ENCODE measurements at regions not wholly inside any gene's neighbourhood (a gene's known extent, or its start where the extent isn't known, plus 50 kb on each side); places are given as distances from the start of the nearest gene placed in this dataset.

DNA sequence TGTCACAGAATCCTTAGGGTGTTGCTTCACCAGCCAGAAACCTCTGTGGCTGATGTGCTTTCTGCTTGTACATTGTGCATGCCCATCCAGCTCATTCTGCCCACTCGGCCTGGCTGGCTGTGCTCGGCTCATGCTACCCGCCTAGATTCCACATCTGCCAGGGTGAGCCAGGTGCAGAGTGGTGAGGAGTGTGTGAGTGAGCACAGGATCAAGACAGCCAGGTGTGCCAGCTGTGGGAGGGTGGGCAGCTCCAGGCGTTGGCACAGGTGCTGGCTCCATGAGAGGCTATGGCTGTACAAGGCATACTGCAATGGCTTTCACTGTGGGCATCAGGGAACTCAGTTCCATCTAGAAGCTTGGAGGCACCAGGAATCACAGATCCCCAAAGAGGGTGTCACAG lies 1321.8 kb upstream of the CRIM1 start:
- DNase-seq (ENCODE audit: low read depth), result no peak
- H3K4me3 ChIP-seq (ENCODE audit: low read depth, low read length), result no peak overlapping the region
- TF ChIP-seq MYC (IDR thresholded peaks at IDR 0.05; ENCODE audit: low read depth, low read length) (no peak), POLR2A (IDR thresholded peaks at IDR 0.05; ENCODE audit: extremely low read depth, insufficient read length) (no peak)
- TF ChIP-seq, protein P1, sequence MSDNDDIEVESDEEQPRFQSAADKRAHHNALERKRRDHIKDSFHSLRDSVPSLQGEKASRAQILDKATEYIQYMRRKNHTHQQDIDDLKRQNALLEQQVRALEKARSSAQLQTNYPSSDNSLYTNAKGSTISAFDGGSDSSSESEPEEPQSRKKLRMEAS (IDR thresholded peaks at IDR 0.05; ENCODE audit: low read depth, low read length), result no peak
- TF ChIP-seq, protein P2, sequence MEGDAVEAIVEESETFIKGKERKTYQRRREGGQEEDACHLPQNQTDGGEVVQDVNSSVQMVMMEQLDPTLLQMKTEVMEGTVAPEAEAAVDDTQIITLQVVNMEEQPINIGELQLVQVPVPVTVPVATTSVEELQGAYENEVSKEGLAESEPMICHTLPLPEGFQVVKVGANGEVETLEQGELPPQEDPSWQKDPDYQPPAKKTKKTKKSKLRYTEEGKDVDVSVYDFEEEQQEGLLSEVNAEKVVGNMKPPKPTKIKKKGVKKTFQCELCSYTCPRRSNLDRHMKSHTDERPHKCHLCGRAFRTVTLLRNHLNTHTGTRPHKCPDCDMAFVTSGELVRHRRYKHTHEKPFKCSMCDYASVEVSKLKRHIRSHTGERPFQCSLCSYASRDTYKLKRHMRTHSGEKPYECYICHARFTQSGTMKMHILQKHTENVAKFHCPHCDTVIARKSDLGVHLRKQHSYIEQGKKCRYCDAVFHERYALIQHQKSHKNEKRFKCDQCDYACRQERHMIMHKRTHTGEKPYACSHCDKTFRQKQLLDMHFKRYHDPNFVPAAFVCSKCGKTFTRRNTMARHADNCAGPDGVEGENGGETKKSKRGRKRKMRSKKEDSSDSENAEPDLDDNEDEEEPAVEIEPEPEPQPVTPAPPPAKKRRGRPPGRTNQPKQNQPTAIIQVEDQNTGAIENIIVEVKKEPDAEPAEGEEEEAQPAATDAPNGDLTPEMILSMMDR (IDR thresholded peaks at IDR 0.05; ENCODE audit: low read depth, low read length), result no peak

DNA sequence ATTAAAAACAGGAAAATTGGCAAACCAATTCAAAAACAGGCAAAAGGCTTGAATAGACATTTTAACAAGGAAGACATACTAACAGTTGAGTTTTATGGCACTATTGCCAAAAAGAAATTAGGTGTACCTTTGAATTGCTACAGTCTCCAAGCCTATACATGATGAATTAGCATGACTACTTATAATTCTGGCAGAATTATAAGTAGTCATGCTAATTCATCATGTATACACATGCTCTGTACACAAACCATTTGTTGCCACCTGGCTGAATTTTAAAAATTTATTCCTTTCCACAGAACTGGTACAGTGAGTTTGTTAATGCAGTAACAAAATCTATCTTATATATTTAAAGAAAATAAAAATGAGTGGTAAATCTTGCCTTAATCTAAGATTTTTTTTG lies 1332.0 kb upstream of the CRIM1 start:
- H3K4me3 ChIP-seq (ENCODE audit: low read depth, low read length), result no peak overlapping the region
- DNase-seq (ENCODE audit: low read depth), result no peak
- TF ChIP-seq MYC (IDR thresholded peaks at IDR 0.05; ENCODE audit: low read depth, low read length) (no peak), POLR2A (IDR thresholded peaks at IDR 0.05; ENCODE audit: extremely low read depth, insufficient read length) (no peak)
- TF ChIP-seq, protein P1 (IDR thresholded peaks at IDR 0.05; ENCODE audit: low read depth, low read length), result no peak
- TF ChIP-seq, protein P2 (IDR thresholded peaks at IDR 0.05; ENCODE audit: low read depth, low read length), result no peak

DNA sequence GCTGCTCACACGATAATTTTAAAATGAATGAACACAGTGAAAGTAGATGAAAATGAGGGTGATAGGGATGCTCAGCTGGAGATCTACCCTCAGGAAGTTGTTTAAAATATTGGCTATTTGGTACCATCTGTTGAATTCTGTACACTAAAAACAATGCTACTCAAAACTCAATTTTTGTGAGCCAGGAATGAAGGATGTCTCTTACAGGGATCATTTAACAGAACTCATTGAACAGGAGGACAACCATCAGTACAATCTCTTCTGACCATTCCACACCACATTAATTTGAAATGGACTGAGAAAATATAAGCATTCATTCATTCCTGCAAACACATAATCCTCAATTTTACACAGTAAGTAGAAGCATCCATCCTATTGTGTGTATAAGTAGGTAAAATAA lies 1355.1 kb upstream of the CRIM1 start:
- no peak for TF ChIP-seq POLR2A (IDR thresholded peaks at IDR 0.05; ENCODE audit: extremely low read depth, insufficient read length)
- TF ChIP-seq, protein P2 (IDR thresholded peaks at IDR 0.05; ENCODE audit: low read depth, low read length), result no peak
- TF ChIP-seq, protein P1 (IDR thresholded peaks at IDR 0.05; ENCODE audit: low read depth, low read length), result no peak

DNA sequence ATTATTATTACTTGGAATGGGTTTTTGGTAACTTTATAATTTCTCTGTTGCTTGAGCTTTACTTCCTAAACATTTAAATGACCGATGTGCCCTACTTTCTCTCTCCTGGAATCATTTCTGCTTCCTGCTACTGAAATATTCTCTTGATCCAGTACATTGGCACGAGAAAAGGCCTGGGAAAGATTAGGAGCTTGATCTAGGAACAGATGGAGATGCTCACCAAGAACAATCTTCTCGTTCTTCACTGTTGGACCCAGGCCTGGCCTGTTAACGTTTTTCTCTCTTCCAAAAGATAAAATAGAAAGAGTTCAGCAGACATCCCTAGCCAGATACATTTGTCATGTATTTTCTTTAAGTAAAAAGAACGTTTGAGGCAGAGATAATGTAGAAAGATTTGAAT lies 1356.8 kb upstream of the CRIM1 start:
- TF ChIP-seq, protein P2 (IDR thresholded peaks at IDR 0.05; ENCODE audit: low read depth, low read length), result no peak
- TF ChIP-seq, protein P1 (IDR thresholded peaks at IDR 0.05; ENCODE audit: low read depth, low read length), result no peak
- TF ChIP-seq MYC (IDR thresholded peaks at IDR 0.05; ENCODE audit: low read depth, low read length) (no peak), POLR2A (IDR thresholded peaks at IDR 0.05; ENCODE audit: extremely low read depth, insufficient read length) (no peak)
- DNase-seq (ENCODE audit: low read depth), result no peak
- no peak overlapping the region for H3K4me3 ChIP-seq (ENCODE audit: low read depth, low read length)

More for the DNA sequence above, 1355.1 kb upstream of the CRIM1 start:
- no peak for DNase-seq (ENCODE audit: low read depth)
- no peak overlapping the region for H3K4me3 ChIP-seq (ENCODE audit: low read depth, low read length)

DNA sequence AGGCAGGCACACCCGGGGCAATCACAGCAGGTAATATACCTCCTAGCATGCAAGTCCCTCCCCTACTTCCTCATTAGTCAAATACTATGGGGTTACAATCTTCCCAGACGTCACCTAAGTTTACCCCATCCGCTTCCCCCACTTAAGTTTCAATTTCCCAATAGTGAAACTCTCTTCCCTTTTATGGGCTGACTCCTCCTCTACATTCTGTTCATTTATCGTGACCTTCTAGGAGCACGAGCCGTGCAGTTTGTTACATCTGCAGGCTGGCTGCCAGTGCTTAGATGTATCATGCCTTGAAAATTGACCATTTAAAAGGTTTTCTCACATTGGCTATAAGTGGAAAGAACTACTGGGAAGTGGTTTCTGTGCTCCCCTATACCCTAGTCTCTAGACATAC lies 1357.8 kb upstream of the CRIM1 start:
- peak; percentile 14 for DNase-seq (ENCODE audit: low read depth)

More for the DNA sequence above, 1357.8 kb upstream of the CRIM1 start:
- no peak overlapping the region for H3K4me3 ChIP-seq (ENCODE audit: low read depth, low read length)
- TF ChIP-seq, protein P1 (IDR thresholded peaks at IDR 0.05; ENCODE audit: low read depth, low read length), result no peak
- TF ChIP-seq POLR2A (IDR thresholded peaks at IDR 0.05; ENCODE audit: extremely low read depth, insufficient read length) (no peak), MYC (IDR thresholded peaks at IDR 0.05; ENCODE audit: low read depth, low read length) (no peak)
- TF ChIP-seq, protein P2 (IDR thresholded peaks at IDR 0.05; ENCODE audit: low read depth, low read length), result no peak
